Kidney epithelial cell (primary cell): ENCODE measurements at regions not wholly inside any gene's neighbourhood (a gene's known extent, or its start where the extent isn't known, plus 50 kb on each side); places are given as distances from the start of the nearest gene placed in this dataset.

Experiments used
- DNase-seq: peaks from one replicate; pipeline ENCODE4 v3.0.0-alpha.2; 2010; ENCODE audit warnings: low read depth
- H3K27me3 ChIP-seq: 2 replicates; pipeline ENCODE4 v1.6.0; 2011; ENCODE audit warnings: low read length; ENCODE audit not compliant: control insufficient read depth, insufficient read depth
- H3K36me3 ChIP-seq: 2 replicates; pipeline ENCODE4 v1.5.1; 2011; ENCODE audit warnings: low read length; ENCODE audit not compliant: control insufficient read depth, insufficient read depth
- H3K4me3 ChIP-seq: 2 replicates; pipeline ENCODE4 v1.5.1; 2011; ENCODE audit warnings: low read depth, mild to moderate bottlenecking, control low read depth, low read length
- TF ChIP-seq, protein P1 (sequence below): IDR thresholded peaks from 2 replicates; pipeline ENCODE4 v1.5.1; 2011; ENCODE audit warnings: mild to moderate bottlenecking, moderate library complexity, low read length, control low read depth, inconsistent platforms; ENCODE audit not compliant: insufficient read depth, poor library complexity, severe bottlenecking

DNA sequence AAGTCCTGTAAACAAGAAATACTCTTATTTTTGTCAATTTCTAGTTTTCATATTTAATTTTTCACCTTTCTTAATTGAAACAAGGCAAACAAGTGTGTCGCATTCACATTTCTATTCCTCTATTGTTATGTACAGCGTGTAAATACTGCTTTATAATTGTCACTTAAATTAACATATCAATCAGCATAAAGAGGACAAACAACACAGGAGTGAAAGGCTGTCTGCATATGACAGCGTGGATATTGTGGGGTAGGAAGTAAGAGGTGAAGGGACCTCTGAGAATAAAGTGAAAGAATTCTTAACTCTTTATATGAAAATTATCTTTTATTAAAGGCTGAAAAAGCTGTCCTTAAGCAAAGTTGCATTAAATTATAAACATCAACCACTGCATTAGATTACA is 797.9 kb upstream of the COBL start:
- no peak for DNase-seq
- Histone ChIP-seq H3K36me3 (no peaks in the 10 kb centered on the region), H3K4me3 (no peak overlapping the region), H3K27me3 (no peaks in the 10 kb centered on the region)
- TF ChIP-seq, protein P1, sequence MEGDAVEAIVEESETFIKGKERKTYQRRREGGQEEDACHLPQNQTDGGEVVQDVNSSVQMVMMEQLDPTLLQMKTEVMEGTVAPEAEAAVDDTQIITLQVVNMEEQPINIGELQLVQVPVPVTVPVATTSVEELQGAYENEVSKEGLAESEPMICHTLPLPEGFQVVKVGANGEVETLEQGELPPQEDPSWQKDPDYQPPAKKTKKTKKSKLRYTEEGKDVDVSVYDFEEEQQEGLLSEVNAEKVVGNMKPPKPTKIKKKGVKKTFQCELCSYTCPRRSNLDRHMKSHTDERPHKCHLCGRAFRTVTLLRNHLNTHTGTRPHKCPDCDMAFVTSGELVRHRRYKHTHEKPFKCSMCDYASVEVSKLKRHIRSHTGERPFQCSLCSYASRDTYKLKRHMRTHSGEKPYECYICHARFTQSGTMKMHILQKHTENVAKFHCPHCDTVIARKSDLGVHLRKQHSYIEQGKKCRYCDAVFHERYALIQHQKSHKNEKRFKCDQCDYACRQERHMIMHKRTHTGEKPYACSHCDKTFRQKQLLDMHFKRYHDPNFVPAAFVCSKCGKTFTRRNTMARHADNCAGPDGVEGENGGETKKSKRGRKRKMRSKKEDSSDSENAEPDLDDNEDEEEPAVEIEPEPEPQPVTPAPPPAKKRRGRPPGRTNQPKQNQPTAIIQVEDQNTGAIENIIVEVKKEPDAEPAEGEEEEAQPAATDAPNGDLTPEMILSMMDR: no peak

DNA sequence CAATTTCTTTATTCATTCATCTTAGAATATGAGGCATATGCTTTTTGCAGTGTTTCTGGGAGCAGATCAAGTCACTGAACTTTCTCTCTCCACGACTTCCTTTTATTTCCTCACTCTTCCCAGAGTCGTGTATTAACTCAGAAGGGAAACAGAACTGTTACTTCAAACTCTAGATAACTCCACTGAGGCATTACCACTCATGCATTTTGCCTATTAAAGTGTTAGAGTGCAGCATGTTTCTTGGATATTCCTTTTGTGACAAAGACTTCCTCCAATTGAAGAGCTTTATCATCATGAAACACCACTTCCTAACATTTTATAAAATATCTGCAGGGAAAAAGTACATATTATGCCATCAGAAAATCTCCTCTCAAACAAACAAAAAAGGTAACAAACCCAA is 797.4 kb upstream of the COBL start:
- TF ChIP-seq, protein P1: no peak
- Histone ChIP-seq H3K4me3 (no peak overlapping the region), H3K36me3 (no peaks in the 10 kb centered on the region), H3K27me3 (no peaks in the 10 kb centered on the region)
- no peak for DNase-seq

- DNase-seq: no peak
- TF ChIP-seq, protein P1: no peak
These were observed 790.7 kb upstream of the COBL start for GRCh38 chr7:52107355-52107754.

GRCh38 chr7:52095861-52096260 is 779.3 kb upstream of the COBL start:
- Histone ChIP-seq H3K27me3 (no peaks in the 10 kb centered on the region), H3K4me3 (no peak overlapping the region)
- TF ChIP-seq, protein P1: no peak

More at GRCh38 chr7:52107355-52107754, 790.7 kb upstream of the COBL start:
- Histone ChIP-seq H3K27me3 (no peaks in the 10 kb centered on the region), H3K4me3 (no peak overlapping the region), H3K36me3 (no peaks in the 10 kb centered on the region)

GRCh38 chr7:52091996-52092395 is 775.4 kb upstream of the COBL start:
- no peak overlapping the region for H3K4me3 ChIP-seq
- H3K27me3 ChIP-seq: no peaks in the 10 kb centered on the region
- no peak for DNase-seq
- H3K36me3 ChIP-seq: no peaks in the 10 kb centered on the region
- TF ChIP-seq, protein P1: no peak

More at GRCh38 chr7:52095861-52096260, 779.3 kb upstream of the COBL start:
- no peak for DNase-seq
- H3K36me3 ChIP-seq: no peaks in the 10 kb centered on the region

- Histone ChIP-seq H3K27me3 (no peaks in the 10 kb centered on the region), H3K4me3 (no peak overlapping the region), H3K36me3 (no peaks in the 10 kb centered on the region)
- DNase-seq: no peak
- TF ChIP-seq, protein P1: no peak
These were observed 774.5 kb upstream of the COBL start for GRCh38 chr7:52091101-52091500.
